OCI-LY1 (cell line): ENCODE measurements at regions not wholly inside any gene's neighbourhood (a gene's known extent, or its start where the extent isn't known, plus 50 kb on each side); places are given as distances from the start of the nearest gene placed in this dataset.

Experiments
- H2AFZ ChIP-seq: fragments of 200-600 bp; sonication (generic), shearing (Covaris generic); 2 replicates; pipeline ENCODE4 v1.6.0; 2014; ENCODE audit warnings: antibody characterized with exemption, mild to moderate bottlenecking, low read length
- H3F3A ChIP-seq: fragments of 200-600 bp; sonication (generic), shearing (Covaris generic); 2 replicates; pipeline ENCODE4 v1.6.0; 2014; ENCODE audit warnings: mild to moderate bottlenecking, antibody characterized with exemption, low read length, moderate library complexity; ENCODE audit not compliant: insufficient read depth
- H3K27ac ChIP-seq: fragments of 200-600 bp; sonication (generic); 2 replicates; pipeline ENCODE4 v1.5.1; 2014; ENCODE audit warnings: low read length, mixed run types, mild to moderate bottlenecking, low read depth; ENCODE audit not compliant: poor library complexity, severe bottlenecking
- H3K27me3 ChIP-seq: fragments of 200-600 bp; sonication (generic); 2 replicates; pipeline ENCODE4 v1.6.0; 2014; ENCODE audit warnings: antibody characterized with exemption, mild to moderate bottlenecking, low read length, moderate library complexity; ENCODE audit not compliant: insufficient read depth
- H3K36me3 ChIP-seq: fragments of 200-600 bp; sonication (generic); 2 replicates; pipeline ENCODE4 v1.6.1; 2014; ENCODE audit warnings: mild to moderate bottlenecking, antibody characterized with exemption, low read length, moderate library complexity, mixed read lengths; ENCODE audit not compliant: insufficient read depth
- H3K4me1 ChIP-seq: fragments of 200-600 bp; sonication (generic); 2 replicates; pipeline ENCODE4 v1.5.1; 2014; ENCODE audit warnings: mild to moderate bottlenecking, low read length, moderate library complexity; ENCODE audit not compliant: insufficient read depth, severe bottlenecking
- H3K4me2 ChIP-seq: fragments of 200-600 bp; sonication (generic), shearing (Covaris generic); 2 replicates; pipeline ENCODE4 v1.6.1; 2014; ENCODE audit warnings: low read length
- H3K4me3 ChIP-seq: fragments of 200-600 bp; sonication (generic); 2 replicates; pipeline ENCODE4 v1.5.1; 2014; ENCODE audit warnings: low read length, low read depth, mild to moderate bottlenecking, mixed read lengths; ENCODE audit not compliant: poor library complexity, severe bottlenecking
- H3K79me2 ChIP-seq: fragments of 200-600 bp; shearing (Covaris generic); 2 replicates; pipeline ENCODE4 v1.6.1; 2016; ENCODE audit warnings: mixed run types, low read length, mixed read lengths; ENCODE audit not compliant: insufficient read depth
- H3K9ac ChIP-seq: fragments of 200-600 bp; sonication (generic), shearing (Covaris generic); 2 replicates; pipeline ENCODE4 v1.6.1; 2014; ENCODE audit warnings: mild to moderate bottlenecking, low read length, mixed read lengths
- H3K9me2 ChIP-seq: fragments of 200-600 bp; sonication (generic), shearing (Covaris generic); 2 replicates; pipeline ENCODE4 v1.6.1; 2014; ENCODE audit warnings: low read depth, mild to moderate bottlenecking, low read length, mixed read lengths
- H3K9me3 ChIP-seq: fragments of 200-600 bp; shearing (Covaris generic); 2 replicates; pipeline ENCODE4 v1.6.1; 2014; ENCODE audit warnings: low read length, mixed read lengths
- H4K20me1 ChIP-seq: fragments of 200-600 bp; sonication (generic), shearing (Covaris generic); 2 replicates; pipeline ENCODE4 v1.6.0; 2016; ENCODE audit warnings: mild to moderate bottlenecking, low read length; ENCODE audit not compliant: insufficient read depth
- CTCF ChIP-seq: fragments of 200-600 bp; sonication (generic), shearing (Covaris generic); IDR thresholded peaks from 2 replicates; pipeline ENCODE4 v1.5.1; 2017; ENCODE audit warnings: mild to moderate bottlenecking, antibody characterized with exemption, low read length, moderate library complexity, mixed read lengths
- EZH2 ChIP-seq: fragments of 200-600 bp; sonication (generic), shearing (Covaris generic); IDR thresholded peaks from 2 replicates; pipeline ENCODE4 v1.8.0; 2017; ENCODE audit warnings: borderline replicate concordance, mixed run types, mild to moderate bottlenecking, antibody characterized with exemption, low read length, moderate library complexity, mixed read lengths

- H3F3A ChIP-seq = no peaks in the 10 kb centered on the region
- H3K27me3 ChIP-seq = peaks cover 3% of the 10 kb centered on the region; the same call in 1 of the 2 replicates
- TF ChIP-seq CTCF (no peak), EZH2 (no peak)
- H3K36me3 ChIP-seq = no peaks in the 10 kb centered on the region
- H3K9me3 ChIP-seq = no peaks in the 10 kb centered on the region
- H3K9ac ChIP-seq = no peak overlapping the region
- H3K27ac ChIP-seq = no peak overlapping the region
- H3K4me1 ChIP-seq = no peaks in the 10 kb centered on the region
- H3K79me2 ChIP-seq = no peaks in the 10 kb centered on the region
- H4K20me1 ChIP-seq = no peaks in the 10 kb centered on the region
- no peak overlapping the region for H3K4me2 ChIP-seq
- no peak overlapping the region for H2AFZ ChIP-seq
- H3K4me3 ChIP-seq = no peak overlapping the region
- H3K9me2 ChIP-seq = no peaks in the 10 kb centered on the region
Measured at GRCh38 chr6:14315353-14315752, 197.8 kb downstream of the CD83 start.

- Histone ChIP-seq H3K9me2 (no peaks in the 10 kb centered on the region), H3K9ac (no peak overlapping the region), H3K27me3 (no peaks in the 10 kb centered on the region; the same call in 1 of the 2 replicates), H3K27ac (no peak overlapping the region), H4K20me1 (no peaks in the 10 kb centered on the region), H3K79me2 (no peaks in the 10 kb centered on the region), H3F3A (no peaks in the 10 kb centered on the region), H3K4me2 (no peak overlapping the region), H3K4me3 (no peak overlapping the region), H3K36me3 (no peaks in the 10 kb centered on the region), H2AFZ (no peak overlapping the region), H3K4me1 (no peaks in the 10 kb centered on the region), H3K9me3 (no peaks in the 10 kb centered on the region)
- no peak for TF ChIP-seq EZH2
- TF ChIP-seq CTCF = no peak
Measured at GRCh38 chr6:14316651-14317386, 199.2 kb downstream of the CD83 start.

- H2AFZ ChIP-seq = no peak overlapping the region
- no peak overlapping the region for H3K4me2 ChIP-seq
- H3K9me2 ChIP-seq = no peaks in the 10 kb centered on the region
- H3K36me3 ChIP-seq = no peaks in the 10 kb centered on the region
- H3K27ac ChIP-seq = no peak overlapping the region
- H3K27me3 ChIP-seq = no peaks in the 10 kb centered on the region; the same call in 1 of the 2 replicates
- H3K9me3 ChIP-seq = no peaks in the 10 kb centered on the region
- H3K79me2 ChIP-seq = no peaks in the 10 kb centered on the region
- no peak overlapping the region for H3K4me3 ChIP-seq
- no peaks in the 10 kb centered on the region for H4K20me1 ChIP-seq
- no peak overlapping the region for H3K9ac ChIP-seq
- H3K4me1 ChIP-seq = no peaks in the 10 kb centered on the region
- no peak for TF ChIP-seq CTCF
- no peak for TF ChIP-seq EZH2
- no peaks in the 10 kb centered on the region for H3F3A ChIP-seq
Measured at GRCh38 chr6:14317387-14317970, 199.9 kb downstream of the CD83 start.
